IPS-NIHi7 (cell line): ENCODE measurements at regions not wholly inside any gene's neighbourhood (a gene's known extent, or its start where the extent isn't known, plus 50 kb on each side); places are given as distances from the start of the nearest gene placed in this dataset.
"Not testable (repeated sequence)": the region's sequence is repeated elsewhere in the genome, so short reads cannot be mapped to it uniquely, and the experiment has no call there.

Source experiments
- DNase-seq: peaks from one replicate; pipeline ENCODE4 v3.0.0; 2012; ENCODE audit warnings: mixed read lengths; ENCODE audit errors: extremely low spot score

DNA sequence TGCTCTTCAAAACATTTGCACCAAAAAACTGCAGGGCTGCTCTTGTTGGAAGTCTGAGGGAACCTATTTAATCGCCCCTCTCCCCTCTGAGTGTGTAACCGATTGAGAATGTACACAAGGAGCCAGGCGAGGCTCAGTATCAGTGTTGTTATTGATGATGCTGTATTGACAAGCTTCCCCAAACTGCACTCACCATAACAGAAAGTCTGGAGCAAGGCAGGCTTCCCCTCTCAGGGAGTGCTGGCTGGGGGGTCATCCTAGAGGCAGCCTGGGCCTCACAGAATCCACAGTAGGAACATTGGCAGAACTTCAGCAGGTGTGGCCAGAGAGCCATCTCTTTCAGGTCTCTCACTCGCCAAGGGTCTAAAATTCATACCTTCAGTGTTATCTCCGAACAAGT, 58.1 kb upstream of the TUNAR start:
- DNase-seq = no peak

DNA sequence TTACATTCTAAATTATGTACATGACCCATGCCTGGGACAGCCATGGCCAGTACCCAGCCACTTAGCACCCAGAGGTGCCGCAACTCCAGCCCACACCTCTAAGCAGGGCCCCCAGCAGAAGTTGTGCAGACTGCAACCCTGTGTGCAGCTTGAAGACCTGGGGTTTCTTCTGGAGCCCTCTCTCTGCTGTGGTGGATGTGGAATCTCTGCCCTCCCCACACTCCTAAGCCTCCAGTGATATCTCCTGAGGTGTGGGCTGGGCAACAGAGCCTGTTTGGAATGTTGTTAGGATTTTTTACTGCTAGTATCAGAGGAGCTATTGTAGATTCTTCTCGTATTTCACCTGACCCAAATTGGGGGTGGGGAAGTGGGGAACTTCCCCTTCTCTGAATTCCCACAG, 59.4 kb upstream of the TUNAR start:
- DNase-seq = no peak

DNA sequence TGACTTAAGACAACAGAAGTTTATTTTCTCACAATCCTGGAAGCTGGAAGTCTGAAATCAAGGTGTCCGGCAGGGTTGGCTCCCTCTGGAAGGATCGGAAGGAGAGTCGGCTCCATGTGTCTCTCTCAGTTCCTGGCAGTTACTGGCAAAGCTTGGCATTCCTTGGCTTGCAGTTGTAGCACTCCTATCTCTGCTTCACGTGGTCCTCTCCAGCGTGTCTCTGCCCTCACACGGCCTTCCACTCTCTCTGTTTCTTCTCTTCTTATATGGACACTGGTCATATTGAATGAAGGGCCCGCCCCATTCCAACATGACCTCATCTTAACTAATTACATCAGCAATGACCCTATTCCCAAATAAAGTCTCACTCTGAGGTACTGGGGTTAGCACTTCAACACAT, 60.1 kb upstream of the TUNAR start:
- no peak for DNase-seq

- no peak for DNase-seq
These were observed 61.4 kb upstream of the TUNAR start for GRCh38 chr14:95815226-95815690.

DNA sequence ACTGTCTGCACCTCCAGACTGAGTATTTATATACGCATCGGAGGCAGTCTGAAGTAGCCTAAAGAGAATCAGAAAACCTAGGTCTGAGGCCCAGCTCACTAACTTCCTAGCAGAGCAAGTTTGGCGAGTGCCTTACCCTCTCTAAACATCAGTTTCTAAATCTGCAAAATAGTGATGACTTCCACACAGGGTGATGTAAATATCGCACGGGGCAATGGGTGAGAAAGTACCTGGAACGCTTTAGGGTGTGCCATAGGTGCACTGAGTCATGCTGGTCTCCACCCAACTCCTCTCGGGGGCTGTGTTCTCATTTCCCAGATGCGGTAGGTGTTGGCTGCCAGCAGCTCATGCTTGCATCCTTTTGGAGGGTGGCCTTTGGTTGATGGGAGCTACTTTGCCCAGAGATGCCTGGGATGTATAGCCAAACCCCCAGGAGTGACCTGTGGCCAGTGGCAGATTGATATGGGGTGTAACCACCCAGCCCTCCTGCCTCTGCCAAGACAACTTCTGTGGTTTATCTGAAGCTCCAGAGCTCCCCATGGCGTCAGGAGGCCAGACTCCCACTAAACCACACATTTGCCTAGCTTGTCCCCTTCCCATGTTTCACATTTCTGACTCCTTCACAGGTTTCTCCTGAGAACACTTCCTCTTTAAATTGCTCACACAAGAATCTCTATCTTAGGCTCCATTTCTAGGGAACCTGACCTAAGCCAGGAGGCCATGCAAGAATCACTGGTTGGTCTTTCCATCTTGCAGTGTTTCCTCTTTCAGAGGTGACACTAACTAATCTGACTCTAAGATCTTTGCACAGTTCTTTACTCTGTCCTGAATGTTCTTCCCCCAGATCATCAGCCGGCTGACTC, 62.0 kb upstream of the TUNAR start:
- no peak for DNase-seq

DNA sequence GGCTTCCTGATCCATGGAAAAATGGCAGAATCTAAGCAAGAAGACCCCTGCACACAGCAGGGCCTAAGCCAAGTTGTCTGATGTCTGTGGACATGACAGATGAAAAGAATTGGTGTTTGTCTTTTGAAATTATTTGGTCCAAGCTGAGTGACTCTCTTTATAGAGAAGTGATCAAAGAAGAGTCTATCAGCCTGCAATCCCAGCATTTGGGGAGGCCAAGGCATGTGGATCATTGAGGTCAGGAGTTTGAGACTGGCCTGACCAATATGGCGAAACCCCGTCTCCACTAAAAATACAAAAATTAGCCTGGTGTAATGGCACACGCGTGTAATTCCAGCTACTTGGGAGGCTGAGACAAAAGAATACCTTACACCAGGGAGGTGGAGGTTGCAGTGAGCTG, 64.8 kb upstream of the TUNAR start:
- DNase-seq = no peak

GRCh38 chr14:95808371-95808770, 68.3 kb upstream of the TUNAR start:
- no peak for DNase-seq

DNA sequence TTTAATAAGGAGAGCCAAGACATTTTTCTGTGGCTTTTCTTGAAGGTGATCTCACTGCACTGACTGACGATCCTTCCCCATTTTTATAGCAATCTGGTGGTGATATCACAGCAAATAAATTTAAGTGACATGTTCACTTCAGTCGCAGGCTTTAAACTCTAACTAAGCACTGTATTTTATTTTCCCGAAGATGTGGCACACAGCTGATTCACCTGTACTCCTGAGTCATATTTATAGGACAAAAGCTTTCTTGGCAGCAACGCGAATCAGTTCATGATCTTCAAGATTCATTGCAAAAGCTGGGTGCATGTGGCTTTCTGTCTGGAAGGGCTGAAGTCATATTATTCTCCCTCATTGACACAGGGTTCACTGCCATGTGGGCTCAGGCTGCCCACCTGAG, 79.8 kb upstream of the TUNAR start:
- DNase-seq = no peak

DNA sequence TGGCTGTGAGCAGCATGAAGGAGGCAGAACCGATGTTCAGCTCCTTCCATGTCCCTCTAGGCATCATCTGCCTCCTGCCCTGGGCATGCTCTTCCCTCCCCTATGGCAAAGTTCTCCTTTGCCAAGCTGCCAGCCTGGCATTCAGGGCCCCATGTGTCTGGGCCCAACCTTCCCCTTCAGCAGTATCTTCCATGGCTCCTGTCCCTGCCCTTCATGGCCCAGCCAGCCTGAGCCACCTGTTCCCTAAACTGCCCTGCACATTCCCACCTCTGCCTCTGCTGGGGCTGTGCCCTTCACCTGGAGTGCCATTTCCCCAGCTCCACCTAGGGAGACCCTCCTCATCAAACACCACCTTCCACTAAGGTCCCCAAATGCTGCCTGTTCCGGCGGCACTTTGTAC, 74.0 kb upstream of the TCL1A start:
- DNase-seq = no peak

DNA sequence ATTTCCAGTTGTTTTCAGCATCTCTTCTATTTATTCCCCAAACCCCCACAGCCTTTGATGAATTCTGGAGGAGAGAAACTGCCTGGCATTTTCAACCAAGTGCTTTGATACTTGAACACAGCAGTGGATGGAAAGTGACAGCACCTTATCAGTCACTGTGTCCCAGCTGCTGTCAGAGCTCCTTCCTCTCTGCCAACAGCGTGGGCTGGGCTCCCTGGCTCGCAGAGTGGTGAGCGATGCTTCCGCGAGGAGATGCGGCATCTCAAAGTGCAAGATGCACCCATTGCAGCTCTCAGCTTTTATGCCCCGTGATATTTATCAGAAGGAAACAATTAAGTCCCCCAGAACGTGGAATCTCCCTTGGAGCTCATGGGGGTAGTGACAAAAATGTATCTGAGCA, 72.6 kb upstream of the TCL1A start:
- no peak for DNase-seq

DNA sequence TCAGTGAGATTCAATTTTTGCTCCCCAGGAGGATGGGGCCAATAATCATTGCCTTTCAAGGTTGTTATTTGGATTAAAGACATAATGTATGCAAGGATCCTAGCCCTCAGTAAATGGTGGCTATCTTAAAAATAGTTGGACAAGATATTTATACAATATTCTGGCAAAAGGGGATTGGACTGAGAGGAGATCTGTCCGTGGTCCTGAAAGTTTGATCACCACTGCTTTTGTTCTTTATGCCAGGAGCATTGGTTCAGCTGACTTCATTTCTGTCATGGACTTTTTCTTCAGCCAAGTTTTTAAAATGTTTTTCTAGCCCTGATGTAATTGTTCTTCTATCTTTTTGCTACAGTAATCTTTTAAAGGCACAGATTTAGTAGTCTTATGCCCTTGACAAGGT, 70.2 kb upstream of the TCL1A start:
- DNase-seq = peak; percentile 74

DNA sequence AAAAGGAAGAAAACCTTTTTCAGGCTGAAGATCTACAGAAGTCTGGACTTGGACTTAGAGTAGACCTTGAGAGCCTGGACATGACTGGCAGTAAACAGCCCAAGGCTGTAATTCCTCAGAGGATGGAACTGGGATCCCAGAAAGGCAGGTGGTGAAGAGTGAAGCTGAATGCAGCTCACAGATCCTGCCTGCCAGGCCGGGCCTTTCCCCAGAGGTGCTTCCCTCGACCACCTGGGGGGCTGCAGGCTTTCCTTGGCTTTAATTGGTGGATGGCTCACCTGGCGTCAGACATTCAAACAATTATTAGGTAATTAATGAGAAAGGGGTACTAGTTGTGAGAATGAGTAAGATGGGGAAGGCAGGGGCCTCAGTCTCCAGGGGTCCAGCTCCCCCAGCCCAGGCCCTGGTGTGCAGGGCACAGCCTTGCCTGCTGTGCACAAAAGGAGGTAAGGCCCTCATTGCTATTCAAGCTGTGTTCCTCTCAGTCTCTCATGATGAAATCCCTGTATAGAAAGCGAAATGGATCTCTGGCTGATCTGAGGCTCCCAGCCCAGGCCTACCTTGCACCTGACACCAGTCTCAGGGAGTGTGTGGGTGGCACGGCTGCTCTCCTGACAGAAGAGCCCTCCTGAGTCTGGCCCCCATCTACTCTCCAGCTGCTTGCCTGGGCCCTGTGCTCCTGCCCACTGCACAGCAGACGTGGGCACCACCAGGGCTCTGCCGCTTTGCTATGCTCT, 63.0 kb upstream of the TCL1A start:
- no peak for DNase-seq

- DNase-seq = peak; percentile 79
These were observed 60.6 kb upstream of the TCL1A start for GRCh38 chr14:95774265-95775160.

- no peak for DNase-seq
These were observed 56.9 kb upstream of the TCL1A start for GRCh38 chr14:95770777-95771176.

GRCh38 chr14:95769976-95770375, 56.1 kb upstream of the TCL1A start:
- DNase-seq = no peak

DNA sequence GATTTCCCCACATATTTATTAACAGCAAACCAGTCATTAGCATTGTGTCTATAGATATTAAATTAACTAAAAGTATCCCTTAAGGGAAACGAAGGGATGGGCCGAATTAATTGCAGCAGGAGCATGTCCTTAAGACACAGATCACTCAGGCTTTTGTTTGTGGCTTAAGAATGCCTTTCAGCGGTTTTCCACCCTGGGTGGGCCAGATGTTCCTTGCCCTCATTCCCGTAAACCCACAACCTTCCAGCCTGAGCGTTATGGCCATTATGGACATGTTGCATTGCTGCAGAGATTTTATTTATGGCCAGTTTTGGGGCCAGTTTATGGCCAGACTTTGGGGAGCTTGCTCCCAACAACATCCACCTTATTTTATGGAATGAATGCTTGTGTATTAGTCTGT, 55.5 kb upstream of the TCL1A start:
- DNase-seq = not testable (repeated sequence)

GRCh38 chr14:95765051-95765450, 51.1 kb upstream of the TCL1A start:
- DNase-seq = no peak

DNA sequence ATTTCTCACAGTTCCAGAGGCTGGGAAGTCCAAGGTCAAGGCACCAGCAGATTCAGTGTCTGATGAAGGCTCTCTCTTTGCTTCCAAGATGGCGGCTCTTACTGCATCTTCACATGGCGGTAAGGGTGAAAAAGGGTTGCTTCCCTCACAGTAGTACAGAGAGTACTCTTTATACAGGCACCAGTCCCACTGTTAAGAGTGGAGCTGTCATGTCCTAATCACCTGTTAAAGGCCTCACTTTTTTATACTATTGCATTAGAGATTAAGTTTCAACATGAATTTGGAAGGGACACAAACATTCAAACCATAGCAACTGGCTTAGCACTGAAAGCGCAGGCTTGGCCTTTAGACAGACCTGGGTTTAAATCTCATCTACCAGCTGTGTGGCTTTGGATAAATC, 50.0 kb upstream of the TCL1A start:
- no peak for DNase-seq
